ENCODE measurements at regions not wholly inside any gene's neighbourhood (a gene's known extent, or its start where the extent isn't known, plus 50 kb on each side); places are given as distances from the start of the nearest gene placed in this dataset.

DNA sequence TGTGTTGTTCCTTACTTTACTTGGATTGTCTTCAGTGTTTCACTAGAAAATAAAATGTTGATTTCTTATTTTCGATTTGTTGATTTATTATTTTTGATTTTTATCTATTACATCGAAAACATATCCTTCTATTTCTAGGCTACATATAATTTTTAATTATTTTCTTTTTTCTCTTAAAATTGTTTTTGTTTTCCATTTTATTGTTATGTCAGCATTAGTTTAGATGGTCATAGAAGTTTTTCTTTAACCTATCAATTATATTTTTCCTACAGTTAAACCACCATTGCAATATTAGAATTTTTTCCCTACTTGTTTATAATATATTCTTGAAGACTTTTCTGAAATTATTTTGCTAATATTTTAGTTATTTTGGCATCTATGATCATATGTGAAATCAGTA lies 1685.1 kb downstream of the RPA4 start:
- Histone ChIP-seq H3K9me3 (no peaks in the 10 kb centered on the region), H3K27me3 (no peaks in the 10 kb centered on the region), H3K4me3 (no peak overlapping the region), H3K27ac (no peak overlapping the region), H3K4me1 (no peaks in the 10 kb centered on the region), H3K36me3 (replicated peaks in 1 of 2; ENCODE audit: insufficient read depth in 1 of 2, low read depth in 2 of 2) (no peaks in the 10 kb centered on the region)
- intact Hi-C loops (cut with DNase I): no loop called here
- WGBS, 2 donors: 42 to 65% methylated on average over 2 of the region's 2 CpGs
- TF ChIP-seq, protein P1, sequence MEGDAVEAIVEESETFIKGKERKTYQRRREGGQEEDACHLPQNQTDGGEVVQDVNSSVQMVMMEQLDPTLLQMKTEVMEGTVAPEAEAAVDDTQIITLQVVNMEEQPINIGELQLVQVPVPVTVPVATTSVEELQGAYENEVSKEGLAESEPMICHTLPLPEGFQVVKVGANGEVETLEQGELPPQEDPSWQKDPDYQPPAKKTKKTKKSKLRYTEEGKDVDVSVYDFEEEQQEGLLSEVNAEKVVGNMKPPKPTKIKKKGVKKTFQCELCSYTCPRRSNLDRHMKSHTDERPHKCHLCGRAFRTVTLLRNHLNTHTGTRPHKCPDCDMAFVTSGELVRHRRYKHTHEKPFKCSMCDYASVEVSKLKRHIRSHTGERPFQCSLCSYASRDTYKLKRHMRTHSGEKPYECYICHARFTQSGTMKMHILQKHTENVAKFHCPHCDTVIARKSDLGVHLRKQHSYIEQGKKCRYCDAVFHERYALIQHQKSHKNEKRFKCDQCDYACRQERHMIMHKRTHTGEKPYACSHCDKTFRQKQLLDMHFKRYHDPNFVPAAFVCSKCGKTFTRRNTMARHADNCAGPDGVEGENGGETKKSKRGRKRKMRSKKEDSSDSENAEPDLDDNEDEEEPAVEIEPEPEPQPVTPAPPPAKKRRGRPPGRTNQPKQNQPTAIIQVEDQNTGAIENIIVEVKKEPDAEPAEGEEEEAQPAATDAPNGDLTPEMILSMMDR (IDR thresholded peaks at IDR 0.05): no peak
- no peak for TF ChIP-seq POLR2A (IDR thresholded peaks at IDR 0.05)
- DNase-seq (no peak), ATAC-seq (no peak)

DNA sequence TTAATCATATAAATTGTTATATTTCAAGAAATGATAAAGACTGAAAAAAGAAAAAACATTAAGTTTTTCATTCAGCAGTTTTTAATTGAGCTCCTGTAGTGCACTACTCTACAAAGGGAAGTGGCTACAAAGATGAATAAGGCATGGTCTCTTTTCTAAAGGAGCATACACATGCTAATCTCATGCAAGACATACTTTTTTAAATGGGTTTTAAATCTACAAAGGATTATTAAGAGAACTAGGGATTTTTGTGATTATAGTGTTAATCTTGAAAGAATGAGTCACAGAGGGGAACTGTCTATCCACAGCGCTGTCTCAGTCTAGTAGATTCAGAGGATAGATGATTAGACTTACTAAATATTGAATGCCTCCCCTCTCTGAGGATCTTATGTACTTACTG lies 1722.2 kb downstream of the RPA4 start:
- H3K4me3 ChIP-seq: no peak overlapping the region
- no peaks in the 10 kb centered on the region for H3K36me3 ChIP-seq (replicated peaks in 1 of 2; ENCODE audit: insufficient read depth in 1 of 2, low read depth in 2 of 2)
- intact Hi-C loops (cut with DNase I): no loop called here
- DNase-seq: no peak
- no peaks in the 10 kb centered on the region for H3K9me3 ChIP-seq
- no peak for ATAC-seq
- TF ChIP-seq POLR2A (IDR thresholded peaks at IDR 0.05): no peak
- TF ChIP-seq, protein P1 (IDR thresholded peaks at IDR 0.05): no peak
- H3K27ac ChIP-seq: no peak overlapping the region
- H3K4me1 ChIP-seq: no peaks in the 10 kb centered on the region
- H3K27me3 ChIP-seq: no peaks in the 10 kb centered on the region
- 33 to 46% methylated on average over 1 of the region's 1 CpG for WGBS, 2 donors

DNA sequence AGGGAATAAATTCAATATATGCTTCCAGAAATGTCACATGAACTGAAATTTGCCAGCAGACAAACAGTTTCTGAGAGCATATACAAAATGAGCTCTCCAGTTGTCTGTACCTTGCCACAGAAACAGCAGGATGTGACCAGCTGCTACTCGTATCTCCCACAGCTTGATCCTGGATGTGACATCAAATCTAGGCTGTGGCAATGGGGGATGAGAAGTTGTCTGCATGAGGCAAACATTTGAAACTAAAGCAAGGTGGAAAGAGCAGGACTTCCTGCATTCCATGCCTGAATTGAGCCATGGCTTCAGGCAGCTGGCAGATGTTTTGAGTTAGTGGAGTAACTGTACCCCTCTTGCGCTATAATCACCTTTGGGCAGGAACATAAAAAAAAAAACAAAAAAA lies 1724.0 kb downstream of the RPA4 start:
- DNase-seq: no peak
- H3K4me1 ChIP-seq: no peaks in the 10 kb centered on the region
- H3K27ac ChIP-seq: no peak overlapping the region
- H3K9me3 ChIP-seq: no peaks in the 10 kb centered on the region
- no peak for ATAC-seq
- H3K36me3 ChIP-seq (replicated peaks in 1 of 2; ENCODE audit: insufficient read depth in 1 of 2, low read depth in 2 of 2): no peaks in the 10 kb centered on the region
- no peak for TF ChIP-seq POLR2A (IDR thresholded peaks at IDR 0.05)
- TF ChIP-seq, protein P1 (IDR thresholded peaks at IDR 0.05): no peak
- 56 to 73% methylated on average over 2 of the region's 2 CpGs for WGBS, 2 donors
- H3K27me3 ChIP-seq: no peaks in the 10 kb centered on the region
- intact Hi-C loops (cut with DNase I): no loop called here
- no peak overlapping the region for H3K4me3 ChIP-seq

DNA sequence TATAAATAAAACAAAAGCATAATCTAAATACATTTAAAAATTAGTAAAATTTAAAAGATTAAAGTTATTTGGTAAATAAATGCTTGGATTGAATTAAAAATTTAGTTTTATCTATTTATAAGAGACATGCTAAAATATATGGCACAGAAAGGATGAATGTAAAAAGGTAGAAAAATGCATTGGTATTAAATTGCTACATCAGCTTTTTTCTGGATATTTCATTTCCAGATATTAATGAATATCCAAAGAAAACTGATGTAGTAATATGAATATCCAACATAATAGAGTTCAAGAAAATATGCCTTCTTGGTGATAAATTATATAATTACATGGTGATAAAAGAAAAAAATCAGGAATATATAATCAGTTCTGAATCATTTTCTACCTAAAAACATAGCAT lies 1743.9 kb downstream of the RPA4 start:
- DNase-seq (no peak), ATAC-seq (no peak)
- TF ChIP-seq, protein P1 (IDR thresholded peaks at IDR 0.05): no peak
- TF ChIP-seq POLR2A (IDR thresholded peaks at IDR 0.05): no peak
- H3K4me3 ChIP-seq: no peak overlapping the region
- intact Hi-C loops (cut with DNase I): no loop called here
- no peaks in the 10 kb centered on the region for H3K9me3 ChIP-seq
- H3K27me3 ChIP-seq: no peaks in the 10 kb centered on the region
- no peaks in the 10 kb centered on the region for H3K36me3 ChIP-seq (replicated peaks in 1 of 2; ENCODE audit: insufficient read depth in 1 of 2, low read depth in 2 of 2)
- no peak overlapping the region for H3K27ac ChIP-seq
- H3K4me1 ChIP-seq: no peaks in the 10 kb centered on the region

DNA sequence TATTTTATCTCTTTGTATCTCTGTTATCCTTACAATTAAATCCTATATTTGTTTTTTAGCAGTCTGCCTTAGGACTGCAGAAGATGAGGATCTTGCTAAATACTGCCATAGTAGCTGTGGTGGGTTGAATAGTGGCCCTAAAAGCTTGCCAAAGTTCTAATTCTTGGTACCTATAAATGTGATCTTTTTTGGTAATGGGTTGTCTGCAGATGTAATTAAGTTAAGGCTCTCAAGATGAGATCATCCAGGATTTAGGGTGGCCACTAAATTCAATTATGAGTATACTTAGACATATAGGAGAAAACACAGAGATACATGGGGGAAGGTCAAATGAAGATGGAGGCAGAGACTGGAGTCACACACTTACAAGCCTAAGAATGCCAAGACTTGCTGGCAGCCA lies 1753.7 kb downstream of the RPA4 start:
- Histone ChIP-seq H3K4me1 (no peaks in the 10 kb centered on the region), H3K36me3 (replicated peaks in 1 of 2; ENCODE audit: insufficient read depth in 1 of 2, low read depth in 2 of 2) (no peaks in the 10 kb centered on the region), H3K27me3 (no peaks in the 10 kb centered on the region), H3K4me3 (no peak overlapping the region), H3K27ac (no peak overlapping the region), H3K9me3 (no peaks in the 10 kb centered on the region)
- DNase-seq (no peak), ATAC-seq (no peak)
- intact Hi-C loops (cut with DNase I): no loop called here
- TF ChIP-seq POLR2A (IDR thresholded peaks at IDR 0.05): no peak
- TF ChIP-seq, protein P1 (IDR thresholded peaks at IDR 0.05): no peak
